WTC11 (cell line): ENCODE measurements at regions not wholly inside any gene's neighbourhood (a gene's known extent, or its start where the extent isn't known, plus 50 kb on each side); places are given as distances from the start of the nearest gene placed in this dataset.

Source experiments
- ATAC-seq: fragments of 200-7000 bp; cut with Tn5 transposase; 2 replicates; pipeline ENCODE4 v1.10.0; 2021; ENCODE audit warnings: mild to moderate bottlenecking, moderate library complexity
- CTCF ChIA-PET: fragments of 300-600 bp; sonication (Branson Sonifier 250); formaldehyde crosslinking; loops from one replicate; lab custom pipeline; 2021; ENCODE audit warnings: antibody characterized with exemption; lab: Charles Lee
- POLR2A ChIA-PET: fragments of 350-600 bp; sonication (Branson Sonifier 250); formaldehyde crosslinking; loops from one replicate; lab custom pipeline; 2021; ENCODE audit warnings: antibody characterized with exemption; lab: Charles Lee
- DNase-seq: peaks from one replicate; pipeline ENCODE4 v3.0.0; 2021; ENCODE audit warnings: low spot score
- H3K27ac Mint-ChIP-seq: 2 replicates; pipeline ENCODE4 v1.8.0; 2021; ENCODE audit warnings: mixed read lengths
- H3K27me3 Mint-ChIP-seq: 2 replicates; pipeline ENCODE4 v1.8.0; 2021; ENCODE audit warnings: low read depth, mild to moderate bottlenecking, moderate library complexity, mixed read lengths
- H3K36me3 Mint-ChIP-seq: 2 replicates; pipeline ENCODE4 v1.8.0; 2021; ENCODE audit warnings: mixed read lengths
- H3K4me1 Mint-ChIP-seq: 2 replicates; pipeline ENCODE4 v1.8.0; 2022; ENCODE audit warnings: mixed read lengths
- H3K4me3 Mint-ChIP-seq: 2 replicates; pipeline ENCODE4 v1.8.0; 2021; ENCODE audit warnings: mild to moderate bottlenecking, moderate library complexity, mixed read lengths
- H3K9me3 Mint-ChIP-seq: 2 replicates; pipeline ENCODE4 v1.8.0; 2021; ENCODE audit warnings: mixed read lengths
- ATF3 ChIP-seq: sonication (generic); formaldehyde crosslinking; conservative IDR thresholded peaks from 2 replicates; pipeline ENCODE4 v1.8.1; 2022; ENCODE audit warnings: mild to moderate bottlenecking, missing genetic modification reagents
- CBFB ChIP-seq: sonication (generic); formaldehyde crosslinking; IDR thresholded peaks from 2 replicates; pipeline ENCODE4 v1.8.1; 2022; ENCODE audit warnings: mild to moderate bottlenecking, low read depth, missing genetic modification reagents
- CREM ChIP-seq: sonication (generic); formaldehyde crosslinking; IDR thresholded peaks from 2 replicates; pipeline ENCODE4 v1.8.1; 2022; ENCODE audit warnings: mild to moderate bottlenecking, missing genetic modification reagents, moderate library complexity
- CTCF ChIP-seq: fragments of 200-600 bp; IDR thresholded peaks from 2 replicates; pipeline ENCODE4 v1.8.0; 2022; ENCODE audit warnings: antibody characterized with exemption
- ELF4 ChIP-seq: sonication (generic); formaldehyde crosslinking; IDR thresholded peaks from 2 replicates; pipeline ENCODE4 v1.8.1; 2022; ENCODE audit warnings: low read depth, mild to moderate bottlenecking, moderate library complexity, missing genetic modification reagents
- FOXK1 ChIP-seq: sonication (generic); formaldehyde crosslinking; IDR thresholded peaks from 2 replicates; pipeline ENCODE4 v1.8.0; 2022; ENCODE audit warnings: mild to moderate bottlenecking, moderate library complexity, missing genetic modification reagents
- IRF1 ChIP-seq: sonication (generic); formaldehyde crosslinking; IDR thresholded peaks from 2 replicates; pipeline ENCODE4 v1.8.0; 2023; ENCODE audit warnings: missing genetic modification reagents
- JAZF1 ChIP-seq: fragments of 250-450 bp; sonication (Bioruptor Pico); IDR thresholded peaks from 2 replicates; pipeline ENCODE4 v1.9.0; 2021; ENCODE audit warnings: moderate library complexity, mild to moderate bottlenecking, inconsistent platforms
- MYBL2 ChIP-seq: sonication (generic); formaldehyde crosslinking; IDR thresholded peaks from 2 replicates; pipeline ENCODE4 v1.8.1; 2023; ENCODE audit warnings: mild to moderate bottlenecking, moderate library complexity, missing genetic modification reagents
- NFATC4 ChIP-seq: fragments of 250-450 bp; sonication (Bioruptor Pico); IDR thresholded peaks from 2 replicates; pipeline ENCODE4 v1.9.0; 2021; ENCODE audit warnings: mild to moderate bottlenecking
- NFE2L1 ChIP-seq: sonication (generic); formaldehyde crosslinking; IDR thresholded peaks from 2 replicates; pipeline ENCODE4 v1.8.1; 2023; ENCODE audit warnings: missing genetic modification reagents
- OVOL2 ChIP-seq: fragments of 250-450 bp; sonication (Bioruptor Pico); IDR thresholded peaks from 2 replicates; pipeline ENCODE4 v1.9.0; 2021; ENCODE audit warnings: mild to moderate bottlenecking, borderline replicate concordance
- SOX15 ChIP-seq: fragments of 250-450 bp; sonication (Bioruptor Pico); IDR thresholded peaks from 2 replicates; pipeline ENCODE4 v1.9.0; 2021; ENCODE audit warnings: mild to moderate bottlenecking
- USF1 ChIP-seq: sonication (generic); formaldehyde crosslinking; IDR thresholded peaks from 2 replicates; pipeline ENCODE4 v1.8.0; 2022; ENCODE audit warnings: mild to moderate bottlenecking, missing genetic modification reagents
- ZNF416 ChIP-seq: fragments of 250-450 bp; sonication (Bioruptor Pico); IDR thresholded peaks from 2 replicates; pipeline ENCODE4 v1.9.0; 2021; ENCODE audit warnings: mild to moderate bottlenecking, inconsistent platforms
- ZNF423 ChIP-seq: fragments of 250-450 bp; sonication (Bioruptor Pico); IDR thresholded peaks from 2 replicates; pipeline ENCODE4 v2.1.2; 2022; ENCODE audit warnings: mild to moderate bottlenecking, moderate library complexity
- ZNF532 ChIP-seq: fragments of 250-450 bp; sonication (Bioruptor Pico); IDR thresholded peaks from 2 replicates; pipeline ENCODE4 v1.9.0; 2021; ENCODE audit warnings: mild to moderate bottlenecking, borderline replicate concordance

- H3K4me1 Mint-ChIP-seq, result no peaks in the 10 kb centered on the region
- H3K27me3 Mint-ChIP-seq, result no peaks in the 10 kb centered on the region
- ATAC-seq (peak; percentile 64), DNase-seq (peak; percentile 10)
- ChIA-PET CTCF (interaction anchor here (0.6 to 1.3 kb wide), 14 partner anchors 9 to 539 kb away, joined by 3 to 12 read pairs (median 3); partner anchors contain the start of gene RNF128), POLR2A (no interaction called here)
- no peaks in the 10 kb centered on the region for H3K36me3 Mint-ChIP-seq
- H3K27ac Mint-ChIP-seq, result no peak overlapping the region
- H3K9me3 Mint-ChIP-seq, result no peaks in the 10 kb centered on the region
- H3K4me3 Mint-ChIP-seq, result no peak overlapping the region
- no peak for TF ChIP-seq ZNF416
- TF ChIP-seq ATF3, result no peak
- no peak for TF ChIP-seq SOX15 (CRISPR knock-in tag)
- TF ChIP-seq IRF1 (CRISPR knock-in tag), result no peak
- TF ChIP-seq MYBL2 (CRISPR knock-in tag), result no peak
- TF ChIP-seq CTCF, result peak; percentile 33; the same call in 1 of the 2 replicates
Measured at GRCh38 chrX:106415276-106415895, 196.4 kb upstream of the RADX start.

- no peaks in the 10 kb centered on the region for H3K36me3 Mint-ChIP-seq
- no peak for TF ChIP-seq OVOL2 (CRISPR knock-in tag)
- TF ChIP-seq FOXK1 (CRISPR knock-in tag), result no peak
- TF ChIP-seq CBFB (CRISPR knock-in tag), result no peak
- no peak for TF ChIP-seq NFE2L1 (CRISPR knock-in tag)
- TF ChIP-seq JAZF1 (CRISPR knock-in tag), result no peak
- TF ChIP-seq ZNF423, result no peak
- no peak for TF ChIP-seq USF1 (CRISPR knock-in tag)
- no peak for TF ChIP-seq CREM (CRISPR knock-in tag)
- TF ChIP-seq ZNF532, result no peak
- no peaks in the 10 kb centered on the region for H3K4me1 Mint-ChIP-seq
- ATAC-seq, result no peak
- DNase-seq, result no peak
- POLR2A ChIA-PET, result no interaction called here
- no peaks in the 10 kb centered on the region for H3K9me3 Mint-ChIP-seq
- H3K27me3 Mint-ChIP-seq, result peaks cover 3% of the 10 kb centered on the region; the same call in 1 of the 2 replicates
- no peak overlapping the region for H3K27ac Mint-ChIP-seq
- CTCF ChIA-PET, result no interaction called here
- no peak overlapping the region for H3K4me3 Mint-ChIP-seq
Measured at GRCh38 chrX:106436691-106437090, 175.1 kb upstream of the RADX start.

- DNase-seq, result no peak
- Mint-ChIP-seq H3K4me1 (no peaks in the 10 kb centered on the region), H3K27me3 (peaks cover 3% of the 10 kb centered on the region; the same call in 1 of the 2 replicates), H3K36me3 (no peaks in the 10 kb centered on the region), H3K9me3 (no peaks in the 10 kb centered on the region), H3K27ac (no peak overlapping the region)
- CTCF ChIA-PET, result interaction anchor here (0.8 kb wide), 1 partner anchor 22 kb away, joined by 3 read pairs; no protein-coding TSS in a partner anchor
- POLR2A ChIA-PET, result no interaction called here
- no peak for ATAC-seq
- TF ChIP-seq NFATC4 (CRISPR knock-in tag) (no peak), ELF4 (no peak)
- TF ChIP-seq, all 79 proteins: peak for 0
- H3K4me3 Mint-ChIP-seq, result no peak overlapping the region
Measured at GRCh38 chrX:106437407-106437806, 174.4 kb upstream of the RADX start.
